ENCODE measurements at regions not wholly inside any gene's neighbourhood (a gene's known extent, or its start where the extent isn't known, plus 50 kb on each side); places are given as distances from the start of the nearest gene placed in this dataset.

DNA sequence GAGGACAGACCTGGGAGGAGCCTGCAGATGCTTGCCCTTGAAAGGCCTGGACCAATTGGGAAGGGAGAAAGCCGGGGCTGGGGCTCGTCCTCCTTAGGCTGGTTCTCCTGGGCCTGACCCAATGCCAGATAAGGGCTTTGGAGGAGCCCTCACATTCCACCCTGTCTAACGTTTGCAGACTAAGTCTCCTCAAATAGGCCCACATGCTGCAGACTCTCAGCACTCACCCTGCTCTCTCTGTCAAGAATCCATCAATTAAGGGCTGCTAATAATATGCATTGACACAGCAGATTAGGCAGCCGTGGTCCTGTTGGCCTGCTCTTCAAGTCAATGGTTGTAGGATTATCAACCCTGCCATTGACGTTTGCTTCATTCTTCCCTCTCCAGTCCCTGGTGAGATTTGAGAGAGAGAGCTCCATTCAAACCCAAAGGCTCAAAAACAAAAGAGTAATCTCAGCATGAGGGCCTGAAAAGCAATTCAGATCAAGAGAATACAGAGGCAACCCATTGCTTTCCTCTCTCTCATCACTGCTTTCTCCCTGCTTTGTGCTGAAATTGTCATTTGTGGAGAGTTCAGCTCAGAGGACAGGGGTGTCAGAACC is 167.6 kb downstream of the INSIG2 start:
- no peak overlapping the region for H3K4me3 ChIP-seq
- no peaks in the 10 kb centered on the region for H3K36me3 ChIP-seq
- no peaks in the 10 kb centered on the region for H3K9me3 ChIP-seq
- TF ChIP-seq, protein P1, sequence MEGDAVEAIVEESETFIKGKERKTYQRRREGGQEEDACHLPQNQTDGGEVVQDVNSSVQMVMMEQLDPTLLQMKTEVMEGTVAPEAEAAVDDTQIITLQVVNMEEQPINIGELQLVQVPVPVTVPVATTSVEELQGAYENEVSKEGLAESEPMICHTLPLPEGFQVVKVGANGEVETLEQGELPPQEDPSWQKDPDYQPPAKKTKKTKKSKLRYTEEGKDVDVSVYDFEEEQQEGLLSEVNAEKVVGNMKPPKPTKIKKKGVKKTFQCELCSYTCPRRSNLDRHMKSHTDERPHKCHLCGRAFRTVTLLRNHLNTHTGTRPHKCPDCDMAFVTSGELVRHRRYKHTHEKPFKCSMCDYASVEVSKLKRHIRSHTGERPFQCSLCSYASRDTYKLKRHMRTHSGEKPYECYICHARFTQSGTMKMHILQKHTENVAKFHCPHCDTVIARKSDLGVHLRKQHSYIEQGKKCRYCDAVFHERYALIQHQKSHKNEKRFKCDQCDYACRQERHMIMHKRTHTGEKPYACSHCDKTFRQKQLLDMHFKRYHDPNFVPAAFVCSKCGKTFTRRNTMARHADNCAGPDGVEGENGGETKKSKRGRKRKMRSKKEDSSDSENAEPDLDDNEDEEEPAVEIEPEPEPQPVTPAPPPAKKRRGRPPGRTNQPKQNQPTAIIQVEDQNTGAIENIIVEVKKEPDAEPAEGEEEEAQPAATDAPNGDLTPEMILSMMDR (IDR thresholded peaks at IDR 0.05): no peak
- no peak for TF ChIP-seq POLR2A (IDR thresholded peaks at IDR 0.05)
- 23 to 40% methylated on average over 3 to 4 of the region's 5 CpGs for WGBS, 2 donors
- H3K4me1 ChIP-seq: no peaks in the 10 kb centered on the region
- intact Hi-C loops (cut with DNase I): no loop called here
- H3K27me3 ChIP-seq: peaks cover 0 to 10% (median 0%) of the 10 kb centered on the region in 4 donors
- no peak for DNase-seq
- H3K27ac ChIP-seq: no peak overlapping the region

DNA sequence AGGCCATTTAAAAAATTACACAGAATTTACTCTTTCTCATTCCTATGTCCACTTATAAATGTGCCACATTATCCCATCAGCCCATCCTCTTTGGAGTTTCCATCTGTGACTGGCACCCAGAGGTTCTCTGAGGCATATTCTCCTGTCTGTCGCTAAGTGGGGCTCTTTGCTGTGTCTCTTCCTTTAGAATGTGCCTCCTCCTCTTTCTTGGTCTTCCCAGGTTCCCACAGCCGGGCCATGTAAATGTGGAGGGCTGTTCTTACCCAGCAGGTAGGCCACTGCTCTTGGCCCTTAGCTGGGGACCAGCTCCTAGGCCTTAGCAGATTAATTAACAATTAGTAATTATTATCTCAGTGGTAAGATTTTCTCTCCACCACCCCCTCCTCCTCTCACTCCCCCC is 167.0 kb downstream of the INSIG2 start:
- no peak for TF ChIP-seq POLR2A (IDR thresholded peaks at IDR 0.05)
- TF ChIP-seq, protein P1 (IDR thresholded peaks at IDR 0.05): no peak

DNA sequence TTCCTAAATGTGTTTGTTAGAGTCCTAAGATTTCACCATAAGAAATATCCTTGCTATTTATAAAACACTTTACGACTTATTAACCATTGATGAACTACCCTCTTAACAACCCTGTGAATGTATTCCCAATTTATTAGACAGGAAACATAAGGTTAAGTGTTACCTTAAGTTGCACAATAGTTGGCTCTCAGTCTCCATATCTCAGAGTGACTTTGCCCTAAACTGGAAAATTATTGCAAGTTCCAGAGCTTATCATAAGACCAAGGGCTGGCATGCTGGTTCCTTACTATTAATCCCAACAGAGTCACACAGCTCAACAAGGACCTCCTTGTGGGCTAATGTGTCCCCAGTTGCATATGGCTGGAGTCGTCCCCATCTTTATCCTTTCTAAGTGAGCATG is 165.8 kb downstream of the INSIG2 start:
- Histone ChIP-seq H3K27me3 (peaks cover 0 to 17% (median 0%) of the 10 kb centered on the region in 4 donors), H3K36me3 (no peaks in the 10 kb centered on the region), H3K4me1 (no peaks in the 10 kb centered on the region), H3K27ac (no peak overlapping the region), H3K4me3 (no peak overlapping the region), H3K9me3 (no peaks in the 10 kb centered on the region)
- no peak for TF ChIP-seq POLR2A (IDR thresholded peaks at IDR 0.05)
- TF ChIP-seq, protein P1 (IDR thresholded peaks at IDR 0.05): no peak
- no peak for DNase-seq
- intact Hi-C loops (cut with DNase I): no loop called here
- WGBS, 2 donors: 65 to 82% methylated on average over 2 of the region's 2 CpGs

More for the DNA sequence above, 167.0 kb downstream of the INSIG2 start:
- DNase-seq: no peak
- intact Hi-C loops (cut with DNase I): no loop called here
- H3K4me1 ChIP-seq: no peaks in the 10 kb centered on the region
- WGBS, 2 donors: 48 to 55% methylated on average over 2 of the region's 2 CpGs
- no peaks in the 10 kb centered on the region for H3K9me3 ChIP-seq
- no peaks in the 10 kb centered on the region for H3K36me3 ChIP-seq
- H3K4me3 ChIP-seq: no peak overlapping the region
- peaks cover 0 to 10% (median 0%) of the 10 kb centered on the region in 4 donors for H3K27me3 ChIP-seq
- no peak overlapping the region for H3K27ac ChIP-seq

DNA sequence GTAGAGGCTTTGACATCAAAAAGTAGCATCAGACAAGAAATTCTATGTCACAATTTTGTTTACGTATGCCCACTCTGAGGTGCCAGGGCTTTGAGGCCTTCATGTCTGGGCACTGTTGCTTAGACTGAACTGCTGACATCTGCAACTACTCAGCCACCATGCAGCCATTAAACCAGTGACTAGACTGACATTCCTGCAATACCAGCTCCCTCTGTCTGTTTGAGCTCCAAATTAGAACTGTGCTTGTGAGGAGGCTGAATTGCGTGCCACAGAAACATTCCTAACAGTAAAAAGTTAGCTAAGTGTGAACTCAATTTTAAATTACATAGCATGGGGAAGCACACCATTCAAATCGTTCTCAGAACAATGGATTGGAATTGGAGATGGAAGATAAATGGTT is 163.2 kb downstream of the INSIG2 start:
- DNase-seq: no peak
- Histone ChIP-seq H3K27me3 (peaks cover 0 to 12% (median 0%) of the 10 kb centered on the region in 4 donors), H3K9me3 (no peaks in the 10 kb centered on the region), H3K4me1 (no peaks in the 10 kb centered on the region), H3K4me3 (no peak overlapping the region), H3K36me3 (no peaks in the 10 kb centered on the region), H3K27ac (no peak overlapping the region)
- intact Hi-C loops (cut with DNase I): no loop called here
- TF ChIP-seq POLR2A (IDR thresholded peaks at IDR 0.05): no peak
- TF ChIP-seq, protein P1 (IDR thresholded peaks at IDR 0.05): no peak
- WGBS, 2 donors: 65 to 79% methylated on average over 3 of the region's 3 CpGs

DNA sequence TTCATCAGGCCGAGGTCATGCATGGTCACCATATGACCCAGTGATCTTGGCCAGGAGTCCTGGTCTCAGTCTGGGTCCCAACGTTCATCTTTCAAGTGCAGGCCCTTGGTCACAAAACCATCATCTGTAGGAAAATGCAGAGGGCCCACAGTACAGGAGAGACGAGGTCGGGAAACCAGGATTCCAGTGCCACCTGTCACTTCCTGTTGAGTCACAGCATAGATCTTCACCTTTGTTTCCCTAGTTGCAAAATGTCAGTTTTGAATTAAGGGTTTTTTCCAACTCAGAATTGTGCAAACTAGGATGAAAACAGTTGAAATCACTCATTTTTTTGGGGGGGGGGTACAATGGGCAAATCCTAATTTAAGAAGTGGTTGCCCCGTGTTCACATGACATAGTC is 162.2 kb downstream of the INSIG2 start:
- peaks cover 0 to 8% (median 0%) of the 10 kb centered on the region in 4 donors for H3K27me3 ChIP-seq
- intact Hi-C loops (cut with DNase I): no loop called here

More for the DNA sequence above, 162.2 kb downstream of the INSIG2 start:
- H3K4me1 ChIP-seq: no peaks in the 10 kb centered on the region
- H3K9me3 ChIP-seq: no peaks in the 10 kb centered on the region
- no peak overlapping the region for H3K27ac ChIP-seq
- no peak for DNase-seq
- TF ChIP-seq, protein P1 (IDR thresholded peaks at IDR 0.05): no peak
- TF ChIP-seq POLR2A (IDR thresholded peaks at IDR 0.05): no peak
- no peak overlapping the region for H3K4me3 ChIP-seq
- no peaks in the 10 kb centered on the region for H3K36me3 ChIP-seq
- 66 to 68% methylated on average over 5 of the region's 5 CpGs for WGBS, 2 donors

All from esophagus squamous epithelium (tissue), 5 donors.